HG03575 (cell line): ENCODE measurements at regions not wholly inside any gene's neighbourhood (a gene's known extent, or its start where the extent isn't known, plus 50 kb on each side); places are given as distances from the start of the nearest gene placed in this dataset.

Experiments
- ATAC-seq: cut with Tn5 transposase; IDR thresholded peaks from one replicate; pipeline ENCODE4 v1.9.1; 2021; ENCODE audit not compliant: unreplicated experiment, insufficient number of reproducible peaks, low FRiP score; ENCODE audit errors: extremely low read depth

GRCh38 chr6:24054388-24054787 lies 71.6 kb upstream of the NRSN1 start:
- ATAC-seq, result no peak

- no peak for ATAC-seq
Measured at GRCh38 chr6:24056567-24056966, 69.4 kb upstream of the NRSN1 start.

GRCh38 chr6:24057030-24057429 lies 69.0 kb upstream of the NRSN1 start:
- ATAC-seq, result no peak

GRCh38 chr6:24060982-24061754 lies 64.8 kb upstream of the NRSN1 start:
- peak; percentile 97 for ATAC-seq

- no peak for ATAC-seq
Measured at GRCh38 chr6:24064106-24064505, 61.9 kb upstream of the NRSN1 start.

GRCh38 chr6:24064832-24065231 lies 61.2 kb upstream of the NRSN1 start:
- no peak for ATAC-seq

- no peak for ATAC-seq
Measured at GRCh38 chr6:24069526-24069925, 56.5 kb upstream of the NRSN1 start.

- ATAC-seq, result no peak
Measured at GRCh38 chr6:24072038-24072746, 53.8 kb upstream of the NRSN1 start.

GRCh38 chr6:24076011-24076410 lies 50.0 kb upstream of the NRSN1 start:
- ATAC-seq, result no peak
